ENCODE measurements at regions not wholly inside any gene's neighbourhood (a gene's known extent, or its start where the extent isn't known, plus 50 kb on each side); places are given as distances from the start of the nearest gene placed in this dataset.

DNA sequence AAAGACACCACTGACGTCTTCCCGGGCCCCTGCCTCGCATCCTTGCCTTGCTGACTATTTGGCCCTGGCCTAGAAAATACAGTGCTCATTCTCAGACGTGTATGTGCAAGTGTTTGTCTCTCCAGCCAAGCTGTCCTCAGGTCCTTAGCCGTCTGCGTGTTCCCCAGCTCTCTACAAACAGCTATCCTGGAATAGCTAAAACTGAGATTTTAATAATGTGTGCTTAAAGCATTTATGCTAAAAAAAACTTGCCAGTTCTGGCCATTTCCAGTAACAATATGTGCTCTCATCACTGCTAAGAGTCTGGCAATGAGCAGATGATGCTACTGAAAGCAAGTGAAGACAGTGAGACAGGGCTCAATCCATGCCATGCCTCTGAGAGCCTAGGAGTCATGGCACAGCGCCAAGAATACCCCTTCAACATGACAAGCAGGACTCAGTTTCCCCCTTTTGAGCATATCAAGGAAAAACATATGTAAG is 55.7 kb downstream of the IRF2BP2 start:
- TF ChIP-seq, protein P1, sequence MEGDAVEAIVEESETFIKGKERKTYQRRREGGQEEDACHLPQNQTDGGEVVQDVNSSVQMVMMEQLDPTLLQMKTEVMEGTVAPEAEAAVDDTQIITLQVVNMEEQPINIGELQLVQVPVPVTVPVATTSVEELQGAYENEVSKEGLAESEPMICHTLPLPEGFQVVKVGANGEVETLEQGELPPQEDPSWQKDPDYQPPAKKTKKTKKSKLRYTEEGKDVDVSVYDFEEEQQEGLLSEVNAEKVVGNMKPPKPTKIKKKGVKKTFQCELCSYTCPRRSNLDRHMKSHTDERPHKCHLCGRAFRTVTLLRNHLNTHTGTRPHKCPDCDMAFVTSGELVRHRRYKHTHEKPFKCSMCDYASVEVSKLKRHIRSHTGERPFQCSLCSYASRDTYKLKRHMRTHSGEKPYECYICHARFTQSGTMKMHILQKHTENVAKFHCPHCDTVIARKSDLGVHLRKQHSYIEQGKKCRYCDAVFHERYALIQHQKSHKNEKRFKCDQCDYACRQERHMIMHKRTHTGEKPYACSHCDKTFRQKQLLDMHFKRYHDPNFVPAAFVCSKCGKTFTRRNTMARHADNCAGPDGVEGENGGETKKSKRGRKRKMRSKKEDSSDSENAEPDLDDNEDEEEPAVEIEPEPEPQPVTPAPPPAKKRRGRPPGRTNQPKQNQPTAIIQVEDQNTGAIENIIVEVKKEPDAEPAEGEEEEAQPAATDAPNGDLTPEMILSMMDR (IDR thresholded peaks at IDR 0.05): no peak
- TF ChIP-seq POLR2A (IDR thresholded peaks at IDR 0.05): no peak
